ENCODE measurements at regions not wholly inside any gene's neighbourhood (a gene's known extent, or its start where the extent isn't known, plus 50 kb on each side); places are given as distances from the start of the nearest gene placed in this dataset.

GRCh38 chr18:40407909-40408308 lies 1547.1 kb upstream of the PIK3C3 start:
- no peak for DNase-seq

- no peak for DNase-seq
Measured at GRCh38 chr18:40404284-40404683, 1550.8 kb upstream of the PIK3C3 start.

DNA sequence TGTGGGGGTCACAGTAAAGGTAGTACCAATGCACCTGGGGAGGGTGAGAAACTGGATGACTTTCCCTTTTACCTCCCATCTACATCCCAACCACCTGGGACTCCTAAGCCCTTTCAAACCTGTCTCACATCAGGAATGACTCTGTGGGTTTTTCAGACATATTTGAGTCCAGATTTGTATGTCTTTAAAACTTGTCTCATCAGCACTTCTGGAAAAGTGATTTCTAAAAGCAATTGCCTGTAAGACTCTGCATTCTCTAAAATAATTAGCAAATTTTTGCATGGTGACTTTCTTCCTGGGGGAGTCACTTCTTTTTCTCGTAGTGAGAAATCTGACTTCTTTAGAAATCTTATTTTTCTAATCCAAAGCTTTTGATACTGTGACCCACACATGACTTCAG lies 1553.0 kb upstream of the PIK3C3 start:
- DNase-seq: no peak

DNA sequence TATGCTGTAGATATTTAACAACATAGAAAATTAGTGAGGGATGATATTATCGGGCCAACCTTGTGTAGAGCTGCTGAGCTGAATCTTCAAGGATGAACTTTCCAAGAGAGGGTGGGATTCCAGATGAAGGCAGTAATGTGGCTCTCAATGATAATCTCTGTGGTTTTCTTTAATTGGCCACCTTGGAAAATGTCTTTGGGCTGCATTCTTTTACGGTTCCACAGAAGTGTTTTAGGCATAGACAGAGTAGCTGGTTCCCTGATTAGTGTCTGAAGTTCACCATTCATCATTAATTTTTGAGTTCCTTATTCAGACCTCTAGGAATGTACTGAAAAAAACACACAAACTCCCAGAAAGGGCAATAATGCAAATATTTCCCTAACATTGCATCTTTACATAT lies 1566.9 kb upstream of the PIK3C3 start:
- DNase-seq: no peak

DNA sequence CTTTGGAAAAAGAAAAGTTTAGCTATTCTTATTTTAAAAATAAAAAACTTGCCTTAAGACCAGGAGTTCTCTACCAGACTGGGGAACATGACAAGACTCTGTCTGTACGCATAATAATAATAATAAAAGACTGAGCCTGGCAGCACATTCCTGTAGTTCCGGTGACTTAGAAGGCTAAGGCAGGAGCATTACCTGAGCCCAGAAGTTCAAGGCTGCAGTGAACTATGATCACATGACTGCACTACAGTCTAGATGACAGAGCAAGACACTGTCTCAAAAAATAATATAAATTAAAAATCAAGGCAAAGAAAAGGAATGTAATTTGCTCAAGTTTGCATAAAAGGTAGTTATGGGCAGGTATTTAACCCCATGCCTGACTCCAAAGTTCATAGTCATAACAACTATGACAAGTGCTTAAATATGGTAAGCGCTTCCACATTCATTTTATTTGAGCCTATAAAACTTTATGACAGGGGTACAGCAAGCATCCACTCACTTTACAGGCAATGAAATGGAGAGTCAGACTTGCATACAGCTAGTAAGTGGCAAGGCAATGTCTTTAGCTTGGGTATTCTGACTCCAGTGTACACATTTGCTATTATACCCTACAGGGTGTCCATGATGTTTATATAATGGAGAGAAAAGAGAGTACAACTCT lies 1567.8 kb upstream of the PIK3C3 start:
- DNase-seq: no peak

GRCh38 chr18:40382197-40382596 lies 1572.8 kb upstream of the PIK3C3 start:
- no peak for DNase-seq

- no peak for DNase-seq
Measured at GRCh38 chr18:40380686-40381439, 1574.2 kb upstream of the PIK3C3 start.

DNA sequence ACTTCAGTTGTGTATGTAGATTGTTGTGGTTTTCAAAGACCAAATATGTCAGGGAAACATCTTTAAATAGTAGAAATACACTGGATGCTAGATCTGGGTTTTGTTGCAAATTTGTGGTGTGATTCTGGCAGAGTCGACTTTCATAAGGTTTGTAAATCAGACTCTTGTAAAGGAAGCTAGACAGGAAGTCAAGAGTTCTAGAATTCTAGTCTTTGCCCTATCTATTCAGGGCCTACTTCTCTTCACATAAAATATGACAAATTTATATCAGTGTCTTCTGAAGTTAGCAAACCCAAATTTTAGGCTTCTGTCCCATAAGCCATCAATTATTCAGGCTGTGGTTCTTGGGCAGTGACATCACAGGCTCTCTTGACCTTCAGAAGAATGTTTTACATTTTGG lies 1579.2 kb upstream of the PIK3C3 start:
- no peak for DNase-seq

DNA sequence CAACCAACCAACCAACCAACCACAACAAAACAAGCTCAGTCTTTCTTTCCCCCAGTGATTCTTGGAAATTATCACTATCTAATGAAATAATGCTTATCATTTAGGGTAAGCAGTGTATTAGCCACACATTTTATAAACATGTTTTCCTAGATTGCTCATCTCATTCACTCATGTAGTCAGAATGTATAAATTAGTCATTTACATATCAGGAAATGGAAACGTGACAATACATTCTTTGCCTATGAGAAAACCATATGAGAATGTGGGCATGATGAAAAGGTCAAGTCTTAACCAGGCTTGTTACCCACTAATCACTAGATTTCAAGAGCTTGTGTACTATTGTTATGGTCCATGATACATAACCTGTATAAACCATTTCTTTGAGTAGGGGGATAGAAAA lies 1583.4 kb upstream of the PIK3C3 start:
- DNase-seq: no peak

DNA sequence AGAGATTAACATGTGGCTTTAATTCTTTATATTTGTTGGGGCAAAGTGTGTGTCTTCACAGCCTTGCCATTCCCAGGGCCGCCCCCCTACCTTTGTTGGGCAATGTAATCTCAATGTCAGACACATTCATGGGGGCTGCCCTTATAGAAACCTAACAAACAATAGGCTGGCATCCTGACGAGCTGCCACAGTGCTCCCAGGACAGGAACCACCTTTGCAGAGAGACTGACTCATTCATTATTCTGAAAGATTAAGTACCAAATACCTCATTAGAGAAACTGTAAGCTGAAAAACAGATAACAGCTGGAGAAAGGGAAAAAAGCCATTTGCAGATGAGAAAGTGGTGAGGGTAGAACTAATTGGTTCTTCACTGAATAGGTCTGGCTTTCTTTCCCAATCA lies 1587.5 kb upstream of the PIK3C3 start:
- DNase-seq: no peak

GRCh38 chr18:40366521-40366920 lies 1588.5 kb upstream of the PIK3C3 start:
- no peak for DNase-seq

GRCh38 chr18:40365526-40365925 lies 1589.5 kb upstream of the PIK3C3 start:
- no peak for DNase-seq

- no peak for DNase-seq
Measured at GRCh38 chr18:40360558-40360957, 1594.5 kb upstream of the PIK3C3 start.

DNA sequence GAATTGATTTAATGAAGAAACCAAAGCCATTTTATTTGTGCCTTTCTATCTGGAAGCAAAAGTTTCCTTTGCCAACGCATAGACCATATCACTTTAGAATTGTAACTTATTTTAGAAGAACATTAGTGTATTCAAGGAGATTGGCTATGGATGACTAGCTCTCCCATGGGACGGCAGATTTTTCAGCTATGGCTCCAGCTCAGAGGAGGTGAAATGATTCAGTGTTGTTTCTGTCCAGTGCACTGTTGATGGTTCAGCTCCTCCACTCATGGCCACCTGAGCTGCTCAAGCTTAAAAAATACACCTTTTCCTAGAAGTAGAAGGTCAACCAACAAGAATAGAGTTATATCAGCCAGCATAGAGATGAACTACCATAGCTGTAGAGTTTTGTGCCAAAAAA lies 1597.5 kb upstream of the PIK3C3 start:
- no peak for DNase-seq

GRCh38 chr18:40356168-40356567 lies 1598.9 kb upstream of the PIK3C3 start:
- DNase-seq: no peak

GRCh38 chr18:40355726-40356125 lies 1599.3 kb upstream of the PIK3C3 start:
- DNase-seq: no peak

DNA sequence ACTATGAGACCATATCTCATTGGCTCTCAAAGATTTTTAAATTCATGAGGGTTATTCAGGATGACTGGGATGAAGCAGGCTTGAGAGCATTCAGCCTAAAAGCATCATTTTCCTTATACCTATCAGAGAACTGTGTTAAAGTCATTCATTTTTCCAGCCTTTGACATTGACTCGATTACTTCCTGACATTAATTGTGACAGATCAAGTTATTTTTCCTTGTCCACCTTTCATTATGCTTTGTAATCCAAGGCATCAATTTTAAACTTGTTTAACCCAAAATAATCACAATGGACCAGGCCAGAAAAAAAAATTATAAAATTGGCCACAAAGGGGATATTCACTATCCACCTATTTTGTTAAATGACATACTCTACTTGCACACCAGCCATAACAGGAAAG lies 1606.8 kb upstream of the PIK3C3 start:
- DNase-seq: no peak

- DNase-seq: no peak
Measured at GRCh38 chr18:40347261-40347660, 1607.8 kb upstream of the PIK3C3 start.

- no peak for DNase-seq
Measured at GRCh38 chr18:40346146-40346545, 1608.9 kb upstream of the PIK3C3 start.

DNA sequence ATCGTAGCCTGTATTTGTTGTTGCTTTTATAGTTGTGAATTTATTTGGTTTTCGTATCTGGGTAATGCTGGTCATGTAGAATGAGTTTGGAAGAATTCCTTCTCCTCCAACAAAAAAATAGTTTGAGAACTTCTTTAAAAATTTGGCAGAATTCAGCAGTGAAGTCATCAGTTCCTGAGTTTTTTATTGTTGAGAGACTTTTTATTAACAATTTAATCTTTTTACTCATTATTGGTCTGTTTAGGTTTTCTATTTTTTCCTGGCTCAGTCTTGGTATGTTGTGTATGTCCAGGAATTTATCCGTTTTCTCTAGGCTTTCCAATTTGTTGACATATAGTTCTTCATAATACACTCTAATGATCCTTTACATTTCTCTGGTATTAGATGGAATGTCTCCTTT lies 1613.3 kb upstream of the PIK3C3 start:
- DNase-seq: no peak

DNA sequence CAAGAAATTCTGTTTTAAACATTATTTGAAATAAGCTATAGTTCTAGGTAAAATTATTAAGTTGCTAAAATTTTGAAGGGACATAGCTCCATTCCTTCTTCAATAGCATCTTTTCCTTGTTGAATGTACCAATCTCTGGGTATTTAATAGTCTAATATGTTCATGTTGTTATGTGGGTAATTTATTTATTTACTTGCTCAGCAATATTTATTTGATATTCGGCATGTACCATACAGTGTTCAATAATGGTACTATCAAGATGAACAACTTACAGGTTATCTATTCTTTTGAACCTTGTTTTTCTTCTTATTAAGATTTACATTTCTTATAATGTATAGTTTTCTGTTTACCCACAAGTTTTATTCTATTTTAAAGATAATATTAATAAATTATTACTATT lies 1616.8 kb upstream of the PIK3C3 start:
- no peak for DNase-seq

DNA sequence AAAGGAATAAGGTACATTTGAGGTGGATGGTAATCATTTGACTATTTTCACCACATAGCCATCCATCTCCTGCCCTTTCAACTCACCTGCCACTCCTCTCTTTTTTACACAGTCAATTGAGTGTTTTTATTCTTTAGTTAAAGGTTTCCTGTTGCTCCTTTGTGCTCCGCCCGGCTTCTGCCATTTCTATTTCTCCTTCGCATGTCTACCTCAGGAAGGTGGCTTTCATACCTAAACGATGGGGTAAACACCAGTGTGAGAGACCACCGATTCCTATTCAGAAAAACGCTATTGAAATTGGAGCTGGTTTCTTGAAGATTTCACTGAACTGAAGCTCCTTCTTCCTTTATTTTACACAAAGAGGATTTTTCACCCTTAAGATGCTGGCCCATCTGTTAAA lies 1628.0 kb upstream of the PIK3C3 start:
- DNase-seq: no peak

GRCh38 chr18:40325988-40326387 lies 1629.0 kb upstream of the PIK3C3 start:
- DNase-seq: no peak

DNA sequence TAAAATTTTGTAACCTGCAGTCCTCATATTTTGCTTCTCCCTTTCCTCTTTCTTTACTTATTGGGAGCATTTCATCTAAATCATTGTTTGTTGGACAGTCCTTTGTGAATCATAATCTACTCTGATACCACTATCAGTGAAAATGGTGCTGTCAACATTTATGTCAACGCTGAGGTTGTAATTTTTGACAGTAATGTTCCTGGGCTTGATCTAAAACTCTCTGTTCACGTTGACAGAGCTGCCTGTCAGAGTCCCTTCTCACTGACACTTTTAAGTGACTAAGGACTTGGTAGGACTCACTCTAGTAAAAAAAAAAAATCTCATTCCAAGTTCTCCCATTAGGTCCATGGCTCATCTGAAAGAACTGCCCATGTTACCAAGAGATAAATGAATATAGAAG lies 1640.8 kb upstream of the PIK3C3 start:
- no peak for DNase-seq
